Adipocyte (in vitro differentiated cells): ENCODE measurements at regions not wholly inside any gene's neighbourhood (a gene's known extent, or its start where the extent isn't known, plus 50 kb on each side); places are given as distances from the start of the nearest gene placed in this dataset.
A peak's percentile ranks its signal among the peaks of the same experiment; 100 is the strongest.

Experiments
- DNase-seq: peaks from one replicate; pipeline ENCODE4 v3.0.0-alpha.2; 2015; ENCODE audit warnings: low read depth
- H3K27me3 ChIP-seq: replicated peaks from 2 replicates; pipeline ENCODE4 v1.7.0; 2013; ENCODE audit warnings: mild to moderate bottlenecking, low read length, moderate library complexity; ENCODE audit not compliant: control insufficient read depth, insufficient read depth
- H3K36me3 ChIP-seq: 2 replicates; pipeline ENCODE4 v1.7.0; 2013; ENCODE audit warnings: low read length, mild to moderate bottlenecking, moderate library complexity; ENCODE audit not compliant: control insufficient read depth, insufficient read depth, severe bottlenecking
- H3K4me1 ChIP-seq: 2 replicates; pipeline ENCODE4 v1.7.0; 2013; ENCODE audit warnings: mild to moderate bottlenecking, low read length, moderate library complexity; ENCODE audit not compliant: control insufficient read depth, insufficient read depth
- H3K4me3 ChIP-seq: 2 replicates; pipeline ENCODE4 v1.7.0; 2013; ENCODE audit warnings: mild to moderate bottlenecking, low read length, moderate library complexity
- H3K9ac ChIP-seq: 2 replicates; pipeline ENCODE4 v1.7.0; 2013; ENCODE audit warnings: mild to moderate bottlenecking, low read length, moderate library complexity
- H3K9me3 ChIP-seq: 2 replicates; pipeline ENCODE4 v1.7.0; 2013; ENCODE audit warnings: mild to moderate bottlenecking, low read length, moderate library complexity; ENCODE audit not compliant: control insufficient read depth

GRCh38 chr4:137775701-137776100 lies 243.4 kb upstream of the PCDH18 start:
- peak; percentile 16 for DNase-seq
- Histone ChIP-seq H3K4me1 (peaks cover 9% of the 10 kb centered on the region), H3K36me3 (no peaks in the 10 kb centered on the region), H3K4me3 (no peak overlapping the region), H3K27me3 (no peaks in the 10 kb centered on the region), H3K9me3 (no peaks in the 10 kb centered on the region), H3K9ac (no peak overlapping the region)

GRCh38 chr4:137774501-137774900 lies 242.2 kb upstream of the PCDH18 start:
- Histone ChIP-seq H3K9me3 (no peaks in the 10 kb centered on the region), H3K4me1 (peaks cover 9% of the 10 kb centered on the region), H3K36me3 (no peaks in the 10 kb centered on the region), H3K27me3 (no peaks in the 10 kb centered on the region), H3K9ac (no peak overlapping the region), H3K4me3 (no peak overlapping the region)
- DNase-seq = no peak

- H3K27me3 ChIP-seq = no peaks in the 10 kb centered on the region
- H3K4me3 ChIP-seq = no peak overlapping the region
- H3K9ac ChIP-seq = no peak overlapping the region
- H3K9me3 ChIP-seq = no peaks in the 10 kb centered on the region
- DNase-seq = no peak
- no peaks in the 10 kb centered on the region for H3K36me3 ChIP-seq
- H3K4me1 ChIP-seq = peaks cover 6% of the 10 kb centered on the region
Observed at GRCh38 chr4:137768881-137769280, 236.6 kb upstream of the PCDH18 start.

GRCh38 chr4:137768196-137768595 lies 235.9 kb upstream of the PCDH18 start:
- no peaks in the 10 kb centered on the region for H3K9me3 ChIP-seq
- H3K36me3 ChIP-seq = no peaks in the 10 kb centered on the region
- H3K27me3 ChIP-seq = no peaks in the 10 kb centered on the region
- H3K4me3 ChIP-seq = no peak overlapping the region
- H3K4me1 ChIP-seq = peaks cover 6% of the 10 kb centered on the region
- H3K9ac ChIP-seq = no peak overlapping the region
- DNase-seq = peak; percentile 54

GRCh38 chr4:137762591-137762990 lies 230.3 kb upstream of the PCDH18 start:
- Histone ChIP-seq H3K9ac (no peak overlapping the region), H3K4me3 (no peak overlapping the region), H3K36me3 (no peaks in the 10 kb centered on the region), H3K4me1 (no peaks in the 10 kb centered on the region), H3K9me3 (no peaks in the 10 kb centered on the region), H3K27me3 (no peaks in the 10 kb centered on the region)
- DNase-seq = no peak

GRCh38 chr4:137754652-137755471 lies 222.6 kb upstream of the PCDH18 start:
- H3K9me3 ChIP-seq = no peaks in the 10 kb centered on the region
- H3K4me3 ChIP-seq = no peak overlapping the region
- no peaks in the 10 kb centered on the region for H3K36me3 ChIP-seq
- no peak overlapping the region for H3K9ac ChIP-seq
- H3K27me3 ChIP-seq = no peaks in the 10 kb centered on the region
- peaks cover 7% of the 10 kb centered on the region for H3K4me1 ChIP-seq
- peak; percentile 55 for DNase-seq

- Histone ChIP-seq H3K9ac (no peak overlapping the region), H3K36me3 (no peaks in the 10 kb centered on the region), H3K4me3 (no peak overlapping the region), H3K9me3 (no peaks in the 10 kb centered on the region), H3K4me1 (peaks cover 18% of the 10 kb centered on the region), H3K27me3 (no peaks in the 10 kb centered on the region)
- peak; percentile 67 for DNase-seq
Observed at GRCh38 chr4:137749466-137749865, 217.2 kb upstream of the PCDH18 start.

- no peak for DNase-seq
- Histone ChIP-seq H3K9me3 (no peaks in the 10 kb centered on the region), H3K9ac (no peak overlapping the region), H3K4me1 (peaks cover 18% of the 10 kb centered on the region), H3K4me3 (no peak overlapping the region), H3K27me3 (no peaks in the 10 kb centered on the region), H3K36me3 (no peaks in the 10 kb centered on the region)
Observed at GRCh38 chr4:137748616-137749015, 216.3 kb upstream of the PCDH18 start.

GRCh38 chr4:137740141-137740540 lies 207.8 kb upstream of the PCDH18 start:
- Histone ChIP-seq H3K9ac (peak overlapping the region; percentile 16), H3K4me3 (no peak overlapping the region), H3K9me3 (no peaks in the 10 kb centered on the region), H3K4me1 (peaks cover 34% of the 10 kb centered on the region), H3K36me3 (no peaks in the 10 kb centered on the region), H3K27me3 (no peaks in the 10 kb centered on the region)
- peak; percentile 61 for DNase-seq

- H3K4me3 ChIP-seq = no peak overlapping the region
- H3K4me1 ChIP-seq = peaks cover 35% of the 10 kb centered on the region
- no peaks in the 10 kb centered on the region for H3K27me3 ChIP-seq
- peak overlapping the region; percentile 52 for H3K9ac ChIP-seq
- DNase-seq = peak; percentile 58
- no peaks in the 10 kb centered on the region for H3K9me3 ChIP-seq
- H3K36me3 ChIP-seq = no peaks in the 10 kb centered on the region
Observed at GRCh38 chr4:137739391-137739790, 207.1 kb upstream of the PCDH18 start.

- H3K27me3 ChIP-seq = no peaks in the 10 kb centered on the region
- H3K4me3 ChIP-seq = peak overlapping the region; percentile 42
- peak; percentile 28 for DNase-seq
- H3K9me3 ChIP-seq = no peaks in the 10 kb centered on the region
- H3K4me1 ChIP-seq = peaks cover 35% of the 10 kb centered on the region
- H3K9ac ChIP-seq = no peak overlapping the region
- no peaks in the 10 kb centered on the region for H3K36me3 ChIP-seq
Observed at GRCh38 chr4:137738375-137738990, 206.2 kb upstream of the PCDH18 start.
